ENCODE measurements at regions not wholly inside any gene's neighbourhood (a gene's known extent, or its start where the extent isn't known, plus 50 kb on each side); places are given as distances from the start of the nearest gene placed in this dataset.

DNA sequence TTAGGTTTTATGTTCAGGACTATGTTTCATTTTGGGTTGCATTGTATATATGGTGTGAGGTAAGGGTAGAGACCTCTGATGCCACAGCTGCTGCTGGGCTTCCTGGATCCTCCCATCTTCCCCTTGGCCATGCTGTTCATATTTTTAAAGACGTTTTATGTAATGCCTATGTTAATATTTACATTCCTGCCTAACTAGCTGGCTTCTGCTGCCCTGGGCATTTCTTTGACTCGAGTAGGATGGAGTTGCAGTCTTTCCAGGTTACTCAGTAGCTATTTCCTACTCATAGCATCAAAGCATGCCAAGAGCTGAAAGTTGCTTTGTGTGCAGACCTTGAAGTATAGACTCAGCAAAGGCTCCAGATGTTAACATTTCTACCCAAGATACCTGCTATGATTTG is 220.5 kb upstream of the CADM1 start:
- no peak overlapping the region for H3K9ac ChIP-seq (ENCODE audit: low read length)
- no peaks in the 10 kb centered on the region for H3K9me3 ChIP-seq (ENCODE audit: low read length)
- H3K27me3 ChIP-seq (ENCODE audit: insufficient read depth, low read depth, low read length) = no peaks in the 10 kb centered on the region
- TF ChIP-seq CTCF (IDR thresholded peaks at IDR 0.05; ENCODE audit: poor library complexity, severe bottlenecking) = no peak
- TF ChIP-seq REST (IDR thresholded peaks at IDR 0.05; ENCODE audit: borderline replicate concordance) = no peak
- no peak for TF ChIP-seq POLR2AphosphoS5 (IDR thresholded peaks at IDR 0.05)
- TF ChIP-seq MXI1 (conservative IDR thresholded peaks at IDR 0.05; ENCODE audit: poor library complexity, severe bottlenecking) = no peak
- H3K27ac ChIP-seq (ENCODE audit: low read length) = no peak overlapping the region
- no peaks in the 10 kb centered on the region for H4K20me1 ChIP-seq (ENCODE audit: insufficient read depth)
- no peaks in the 10 kb centered on the region for H3F3A ChIP-seq (ENCODE audit: insufficient read depth, low read length, poor library complexity, severe bottlenecking)
- no peak overlapping the region for H2AFZ ChIP-seq (ENCODE audit: low read depth, low read length)
- H3K79me2 ChIP-seq (replicated peaks; ENCODE audit: insufficient read depth, low read length) = no peaks in the 10 kb centered on the region
- H3K36me3 ChIP-seq (ENCODE audit: insufficient read depth, low read length) = no peaks in the 10 kb centered on the region
- H3K4me2 ChIP-seq (ENCODE audit: low read length) = no peak overlapping the region
- H3K4me3 ChIP-seq (ENCODE audit: low read length) = no peak overlapping the region
- no peaks in the 10 kb centered on the region for H3K9me2 ChIP-seq (ENCODE audit: insufficient read depth, low read length)

DNA sequence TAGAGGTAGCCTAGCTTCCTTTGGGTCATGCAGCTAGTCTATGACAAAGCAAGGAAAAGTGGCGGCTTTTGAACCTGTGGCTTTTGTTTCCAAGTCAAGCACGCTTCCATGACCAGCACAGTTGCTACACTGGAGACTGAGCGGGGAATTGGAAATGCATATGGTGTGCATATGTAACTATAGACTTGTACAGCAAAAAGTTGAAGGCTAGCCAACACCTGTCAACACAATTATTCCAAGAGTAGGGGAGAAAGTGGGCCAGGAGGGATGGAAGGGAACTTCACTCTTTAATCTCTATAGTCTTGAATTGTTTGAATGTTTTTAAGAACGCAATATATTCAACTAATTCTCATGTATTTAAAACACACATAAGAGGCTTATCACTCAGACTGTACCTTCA is 218.5 kb upstream of the CADM1 start:
- Histone ChIP-seq H4K20me1 (ENCODE audit: insufficient read depth) (no peaks in the 10 kb centered on the region), H3K9me3 (ENCODE audit: low read length) (no peaks in the 10 kb centered on the region), H3K4me2 (ENCODE audit: low read length) (no peak overlapping the region), H3K9me2 (ENCODE audit: insufficient read depth, low read length) (no peaks in the 10 kb centered on the region), H3K9ac (ENCODE audit: low read length) (no peak overlapping the region), H3K4me3 (ENCODE audit: low read length) (no peak overlapping the region), H3K27ac (ENCODE audit: low read length) (no peak overlapping the region), H2AFZ (ENCODE audit: low read depth, low read length) (no peak overlapping the region), H3K36me3 (ENCODE audit: insufficient read depth, low read length) (no peaks in the 10 kb centered on the region), H3F3A (ENCODE audit: insufficient read depth, low read length, poor library complexity, severe bottlenecking) (no peaks in the 10 kb centered on the region), H3K79me2 (replicated peaks; ENCODE audit: insufficient read depth, low read length) (no peaks in the 10 kb centered on the region), H3K27me3 (ENCODE audit: insufficient read depth, low read depth, low read length) (no peaks in the 10 kb centered on the region)
- TF ChIP-seq REST (IDR thresholded peaks at IDR 0.05; ENCODE audit: borderline replicate concordance) (no peak), POLR2AphosphoS5 (IDR thresholded peaks at IDR 0.05) (no peak), CTCF (IDR thresholded peaks at IDR 0.05; ENCODE audit: poor library complexity, severe bottlenecking) (no peak), SMC3 (conservative IDR thresholded peaks at IDR 0.05; ENCODE audit: poor library complexity) (no peak)

All from neural cell (in vitro differentiated cells).